ENCODE measurements at regions not wholly inside any gene's neighbourhood (a gene's known extent, or its start where the extent isn't known, plus 50 kb on each side); places are given as distances from the start of the nearest gene placed in this dataset.

DNA sequence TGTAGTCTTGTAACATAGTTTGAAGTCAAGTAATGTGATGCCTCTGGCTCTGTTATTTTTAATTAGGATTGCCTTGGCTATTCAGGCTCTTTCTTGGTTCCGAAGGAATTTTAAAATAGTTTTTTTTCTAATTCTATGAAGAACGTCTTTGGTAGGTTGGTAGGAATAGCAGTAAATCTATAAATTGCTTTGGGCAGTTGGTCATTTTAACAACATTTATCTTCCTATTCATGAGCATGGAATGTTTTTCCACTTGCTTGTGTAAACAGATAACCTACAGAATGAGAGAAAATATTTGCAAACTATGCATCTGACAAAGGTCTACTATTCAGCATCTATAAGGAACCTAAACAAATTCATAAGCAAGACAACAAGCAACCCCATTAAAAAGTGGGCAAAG is 173.2 kb upstream of the TRPC7 start:
- no peak overlapping the region for H3K27ac ChIP-seq
- TF ChIP-seq, protein P1, sequence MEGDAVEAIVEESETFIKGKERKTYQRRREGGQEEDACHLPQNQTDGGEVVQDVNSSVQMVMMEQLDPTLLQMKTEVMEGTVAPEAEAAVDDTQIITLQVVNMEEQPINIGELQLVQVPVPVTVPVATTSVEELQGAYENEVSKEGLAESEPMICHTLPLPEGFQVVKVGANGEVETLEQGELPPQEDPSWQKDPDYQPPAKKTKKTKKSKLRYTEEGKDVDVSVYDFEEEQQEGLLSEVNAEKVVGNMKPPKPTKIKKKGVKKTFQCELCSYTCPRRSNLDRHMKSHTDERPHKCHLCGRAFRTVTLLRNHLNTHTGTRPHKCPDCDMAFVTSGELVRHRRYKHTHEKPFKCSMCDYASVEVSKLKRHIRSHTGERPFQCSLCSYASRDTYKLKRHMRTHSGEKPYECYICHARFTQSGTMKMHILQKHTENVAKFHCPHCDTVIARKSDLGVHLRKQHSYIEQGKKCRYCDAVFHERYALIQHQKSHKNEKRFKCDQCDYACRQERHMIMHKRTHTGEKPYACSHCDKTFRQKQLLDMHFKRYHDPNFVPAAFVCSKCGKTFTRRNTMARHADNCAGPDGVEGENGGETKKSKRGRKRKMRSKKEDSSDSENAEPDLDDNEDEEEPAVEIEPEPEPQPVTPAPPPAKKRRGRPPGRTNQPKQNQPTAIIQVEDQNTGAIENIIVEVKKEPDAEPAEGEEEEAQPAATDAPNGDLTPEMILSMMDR (conservative IDR thresholded peaks at IDR 0.05), result no peak

DNA sequence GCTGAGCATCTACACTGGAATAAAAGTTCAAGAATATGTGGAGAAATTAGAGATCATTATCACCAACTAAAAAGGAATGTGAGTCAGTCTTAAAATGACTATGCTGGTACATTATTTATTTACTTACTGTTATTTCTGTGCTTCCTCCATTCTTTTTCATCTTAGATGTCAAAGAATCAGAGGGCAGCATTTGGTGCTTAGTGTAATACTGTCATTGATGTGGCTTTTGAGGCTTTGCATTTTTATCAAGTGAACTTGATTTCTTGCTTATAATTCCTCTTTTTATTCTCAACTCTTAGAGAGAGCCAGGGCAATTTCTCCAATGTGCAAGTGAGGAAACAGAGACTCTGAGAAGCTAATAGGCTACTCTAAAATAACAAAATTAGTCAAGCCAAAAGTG is 163.7 kb upstream of the TRPC7 start:
- TF ChIP-seq, protein P1 (conservative IDR thresholded peaks at IDR 0.05), result no peak
- no peak overlapping the region for H3K27ac ChIP-seq

DNA sequence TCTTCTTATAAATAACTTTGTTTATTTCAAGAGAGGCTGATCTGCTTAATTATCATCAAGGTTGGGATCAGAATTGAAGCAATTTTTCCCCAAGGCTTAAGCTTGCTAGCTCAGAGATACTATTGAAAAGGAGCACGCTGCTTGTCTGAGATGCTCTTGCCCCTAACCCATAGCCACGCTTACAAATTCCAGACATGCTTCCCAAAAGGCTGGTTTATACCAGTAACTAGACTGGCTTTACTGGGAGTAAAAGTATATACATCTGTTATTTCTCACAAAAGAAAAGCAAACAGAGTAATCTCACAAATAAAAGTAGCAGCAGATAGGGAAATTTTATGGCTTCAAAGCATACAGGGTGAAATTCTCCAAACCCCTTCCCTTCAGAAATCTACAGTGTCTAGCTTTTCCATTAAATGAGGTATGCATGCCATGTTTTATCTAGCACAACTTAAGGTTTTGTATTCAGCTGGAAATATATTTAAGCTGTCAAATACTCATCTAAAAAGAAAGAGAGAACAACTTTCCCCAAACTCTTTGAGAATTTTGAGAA is 163.2 kb upstream of the TRPC7 start:
- no peak overlapping the region for H3K27ac ChIP-seq
- TF ChIP-seq, protein P1 (conservative IDR thresholded peaks at IDR 0.05), result no peak

DNA sequence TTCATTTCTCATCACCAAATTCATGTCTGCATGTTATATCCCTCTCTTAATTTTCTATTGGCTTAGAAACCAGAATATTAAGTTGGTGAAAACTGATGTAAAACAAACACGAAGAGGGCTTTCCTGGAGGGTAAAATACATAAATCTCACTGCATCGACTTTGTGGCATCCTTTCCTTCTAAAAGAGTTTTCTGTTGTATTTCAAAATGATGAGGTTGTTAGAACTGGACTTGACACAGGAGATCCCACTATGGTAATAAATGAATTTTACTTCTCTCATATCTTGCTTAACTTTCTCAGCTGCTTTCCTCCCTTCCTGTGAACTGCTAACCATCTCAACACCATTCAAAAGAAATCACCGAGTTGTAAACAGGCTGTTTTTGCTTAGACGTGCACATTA is 162.0 kb upstream of the TRPC7 start:
- TF ChIP-seq, protein P1 (conservative IDR thresholded peaks at IDR 0.05), result no peak
- no peak overlapping the region for H3K27ac ChIP-seq

DNA sequence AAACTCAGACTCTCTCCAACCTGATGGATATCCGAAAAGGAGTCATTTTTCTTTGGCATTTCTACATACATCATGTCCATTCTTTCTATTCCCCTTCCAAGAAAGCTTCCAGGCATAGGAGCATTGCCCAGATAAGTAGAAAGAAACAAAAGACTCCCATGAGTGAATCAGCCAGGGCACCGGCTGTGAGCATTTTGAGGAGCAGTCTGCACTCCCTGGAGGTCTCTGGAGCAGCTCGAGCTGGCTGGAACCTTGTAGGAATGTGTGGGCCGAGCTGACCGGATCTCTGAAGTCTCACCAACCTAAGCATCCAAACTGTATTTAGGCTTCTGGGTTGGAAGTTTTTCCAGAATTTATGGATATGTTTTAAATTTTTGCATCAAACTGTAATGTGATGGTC is 161.4 kb upstream of the TRPC7 start:
- TF ChIP-seq, protein P1 (conservative IDR thresholded peaks at IDR 0.05), result no peak
- H3K27ac ChIP-seq, result no peak overlapping the region

DNA sequence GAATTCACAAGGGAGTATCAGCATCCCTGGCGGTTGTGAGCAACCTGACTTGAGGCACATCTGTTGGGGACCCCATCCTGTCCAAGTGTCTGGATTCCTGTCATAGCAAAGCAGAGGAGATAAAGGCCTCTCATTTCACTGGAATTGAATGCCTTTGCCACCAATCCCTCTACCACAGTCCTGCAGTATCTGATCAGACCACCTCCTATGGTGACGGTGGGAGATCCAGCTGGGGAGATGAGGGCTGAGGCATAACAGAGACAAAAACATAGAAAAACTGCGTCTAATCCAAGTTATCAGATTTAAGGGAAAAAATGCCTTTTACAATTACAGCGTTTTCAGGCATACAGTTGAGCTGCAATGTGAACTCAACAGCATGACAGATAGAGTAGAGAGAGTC is 160.7 kb upstream of the TRPC7 start:
- TF ChIP-seq, protein P1 (conservative IDR thresholded peaks at IDR 0.05), result no peak
- no peak overlapping the region for H3K27ac ChIP-seq

DNA sequence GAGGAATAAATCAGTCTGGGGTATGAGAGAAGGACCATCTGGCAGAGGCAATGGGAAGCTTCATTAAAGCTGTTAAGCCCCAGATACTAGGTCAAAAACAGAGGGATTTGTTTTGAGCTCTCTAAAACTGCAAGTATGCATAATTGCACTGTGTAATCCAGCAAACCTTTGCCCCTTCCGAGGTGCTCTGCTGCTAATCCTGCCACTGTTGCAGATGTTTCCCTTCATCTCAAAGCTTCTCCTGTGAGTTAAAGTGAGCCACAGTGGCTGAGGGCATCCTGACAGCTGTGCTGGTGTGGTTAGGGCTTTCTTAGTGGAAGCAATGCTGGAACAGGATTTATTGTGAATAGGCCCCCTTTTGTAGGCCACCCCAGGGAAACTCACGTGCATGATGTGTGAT is 160.3 kb upstream of the TRPC7 start:
- TF ChIP-seq, protein P1 (conservative IDR thresholded peaks at IDR 0.05), result no peak
- H3K27ac ChIP-seq, result no peak overlapping the region
